Large intestine (tissue), 3 donors: ENCODE measurements at regions not wholly inside any gene's neighbourhood (a gene's known extent, or its start where the extent isn't known, plus 50 kb on each side); places are given as distances from the start of the nearest gene placed in this dataset.

Experiments
- DNase-seq, 2 donors: peaks; one replicate each; pipeline versions ENCODE4 v3.0.0 to v3.0.0-alpha.2; 2013
- H3K27ac ChIP-seq: one replicate; pipeline ENCODE4 v1.5.1; 2013; ENCODE audit warnings: low read length
- H3K27me3 ChIP-seq: 2 replicates; pipeline ENCODE4 v1.6.1; 2013; ENCODE audit warnings: low read length; ENCODE audit not compliant: control insufficient read depth, insufficient read depth
- H3K36me3 ChIP-seq: 2 replicates; pipeline ENCODE4 v1.6.1; 2013; ENCODE audit warnings: low read length; ENCODE audit not compliant: control insufficient read depth, insufficient read depth
- H3K4me1 ChIP-seq: one replicate; pipeline ENCODE4 v1.6.1; 2013; ENCODE audit warnings: low read length; ENCODE audit not compliant: control insufficient read depth, insufficient read depth
- H3K4me3 ChIP-seq: one replicate; pipeline ENCODE4 v1.5.1; 2013; ENCODE audit warnings: low read length
- H3K9me3 ChIP-seq: one replicate; pipeline ENCODE4 v1.6.1; 2013; ENCODE audit warnings: mild to moderate bottlenecking, low read depth, low read length, moderate library complexity; ENCODE audit not compliant: control insufficient read depth
- WGBS: methylation state at CpG from one replicate; pipeline ENCODE4 v1.1.5; 2013; ENCODE audit warnings: low lambda C conversion rate; ENCODE audit not compliant: insufficient coverage; 5-methylcytosine and 5-hydroxymethylcytosine counted together

- Histone ChIP-seq H3K4me1 (no peaks in the 10 kb centered on the region), H3K4me3 (no peak overlapping the region), H3K27ac (no peak overlapping the region), H3K36me3 (no peaks in the 10 kb centered on the region), H3K27me3 (no peaks in the 10 kb centered on the region), H3K9me3 (no peaks in the 10 kb centered on the region)
- DNase-seq = no peak
- WGBS = 76% methylated on average over 4 of the region's 7 CpGs
These were observed 1308.4 kb downstream of the SLITRK5 start for GRCh38 chr13:88979465-88980175.

- no peak overlapping the region for H3K4me3 ChIP-seq
- DNase-seq = no peak
- H3K27ac ChIP-seq = no peak overlapping the region
- H3K9me3 ChIP-seq = no peaks in the 10 kb centered on the region
- WGBS = 94% methylated on average over 2 of the region's 2 CpGs
- no peaks in the 10 kb centered on the region for H3K4me1 ChIP-seq
- H3K36me3 ChIP-seq = no peaks in the 10 kb centered on the region
- H3K27me3 ChIP-seq = no peaks in the 10 kb centered on the region
These were observed 1332.5 kb downstream of the SLITRK5 start for GRCh38 chr13:89003656-89004055.

GRCh38 chr13:89011615-89012014 lies 1340.4 kb downstream of the SLITRK5 start:
- Histone ChIP-seq H3K4me1 (no peaks in the 10 kb centered on the region), H3K4me3 (no peak overlapping the region), H3K27ac (no peak overlapping the region), H3K27me3 (no peaks in the 10 kb centered on the region), H3K36me3 (no peaks in the 10 kb centered on the region), H3K9me3 (no peaks in the 10 kb centered on the region)
- no CpG with 5 or more reads among the region's 2 CpGs for WGBS
- no peak for DNase-seq

GRCh38 chr13:89027694-89028306 lies 1356.6 kb downstream of the SLITRK5 start:
- Histone ChIP-seq H3K9me3 (peaks cover 3% of the 10 kb centered on the region), H3K27me3 (no peaks in the 10 kb centered on the region), H3K36me3 (no peaks in the 10 kb centered on the region), H3K4me3 (no peak overlapping the region), H3K27ac (no peak overlapping the region), H3K4me1 (no peaks in the 10 kb centered on the region)
- WGBS = 92% methylated on average over 2 of the region's 3 CpGs
- DNase-seq = no peak

GRCh38 chr13:89029062-89029461 lies 1357.9 kb downstream of the SLITRK5 start:
- Histone ChIP-seq H3K4me3 (no peak overlapping the region), H3K27ac (no peak overlapping the region), H3K9me3 (peaks cover 3% of the 10 kb centered on the region), H3K36me3 (no peaks in the 10 kb centered on the region), H3K27me3 (no peaks in the 10 kb centered on the region), H3K4me1 (no peaks in the 10 kb centered on the region)
- WGBS = 100% methylated on average over 1 of the region's 2 CpGs
- no peak for DNase-seq

GRCh38 chr13:89034015-89034414 lies 1362.8 kb downstream of the SLITRK5 start:
- H3K4me1 ChIP-seq = no peaks in the 10 kb centered on the region
- no peak for DNase-seq
- H3K9me3 ChIP-seq = peaks cover 2% of the 10 kb centered on the region
- no CpG with 5 or more reads among the region's 1 CpG for WGBS
- no peak overlapping the region for H3K27ac ChIP-seq
- no peaks in the 10 kb centered on the region for H3K36me3 ChIP-seq
- H3K27me3 ChIP-seq = no peaks in the 10 kb centered on the region
- no peak overlapping the region for H3K4me3 ChIP-seq

GRCh38 chr13:89052699-89053098 lies 1381.5 kb downstream of the SLITRK5 start:
- Histone ChIP-seq H3K4me3 (no peak overlapping the region), H3K27me3 (no peaks in the 10 kb centered on the region), H3K9me3 (no peaks in the 10 kb centered on the region), H3K27ac (no peak overlapping the region), H3K36me3 (no peaks in the 10 kb centered on the region), H3K4me1 (no peaks in the 10 kb centered on the region)
- no peak for DNase-seq
- 95% methylated on average over 3 of the region's 3 CpGs for WGBS

- no peaks in the 10 kb centered on the region for H3K36me3 ChIP-seq
- H3K9me3 ChIP-seq = no peaks in the 10 kb centered on the region
- H3K27ac ChIP-seq = no peak overlapping the region
- no CpG with 5 or more reads among the region's 1 CpG for WGBS
- no peaks in the 10 kb centered on the region for H3K27me3 ChIP-seq
- H3K4me1 ChIP-seq = no peaks in the 10 kb centered on the region
- no peak overlapping the region for H3K4me3 ChIP-seq
- DNase-seq = no peak
These were observed 1382.2 kb downstream of the SLITRK5 start for GRCh38 chr13:89053418-89053817.

GRCh38 chr13:89057274-89057673 lies 1386.1 kb downstream of the SLITRK5 start:
- no peaks in the 10 kb centered on the region for H3K36me3 ChIP-seq
- H3K4me1 ChIP-seq = no peaks in the 10 kb centered on the region
- H3K4me3 ChIP-seq = no peak overlapping the region
- H3K9me3 ChIP-seq = no peaks in the 10 kb centered on the region
- H3K27me3 ChIP-seq = no peaks in the 10 kb centered on the region
- DNase-seq = no peak
- H3K27ac ChIP-seq = no peak overlapping the region

GRCh38 chr13:89057862-89058261 lies 1386.7 kb downstream of the SLITRK5 start:
- DNase-seq = no peak
- 100% methylated on average over 2 of the region's 3 CpGs for WGBS
- Histone ChIP-seq H3K27me3 (no peaks in the 10 kb centered on the region), H3K27ac (no peak overlapping the region), H3K4me3 (no peak overlapping the region), H3K36me3 (no peaks in the 10 kb centered on the region), H3K4me1 (no peaks in the 10 kb centered on the region), H3K9me3 (no peaks in the 10 kb centered on the region)

GRCh38 chr13:89061821-89062220 lies 1390.7 kb downstream of the SLITRK5 start:
- Histone ChIP-seq H3K36me3 (no peaks in the 10 kb centered on the region), H3K27ac (no peak overlapping the region), H3K4me3 (no peak overlapping the region), H3K4me1 (no peaks in the 10 kb centered on the region), H3K9me3 (no peaks in the 10 kb centered on the region), H3K27me3 (no peaks in the 10 kb centered on the region)
- DNase-seq = no peak
- no CpG with 5 or more reads among the region's 1 CpG for WGBS
